HG02678 (cell line): ENCODE measurements at regions not wholly inside any gene's neighbourhood (a gene's known extent, or its start where the extent isn't known, plus 50 kb on each side); places are given as distances from the start of the nearest gene placed in this dataset.

Source experiments
- ATAC-seq: cut with Tn5 transposase; IDR thresholded peaks from one replicate; pipeline ENCODE4 v1.9.1; 2021; ENCODE audit warnings: mild to moderate bottlenecking, moderate library complexity; ENCODE audit not compliant: unreplicated experiment

- no peak for ATAC-seq
These were observed 511.3 kb upstream of the WWC1 start for GRCh38 chr5:167780177-167780576.

- ATAC-seq: no peak
These were observed 508.2 kb upstream of the WWC1 start for GRCh38 chr5:167783145-167783817.

- ATAC-seq: no peak
These were observed 506.3 kb upstream of the WWC1 start for GRCh38 chr5:167785106-167785505.

GRCh38 chr5:167785901-167786300 is 505.5 kb upstream of the WWC1 start:
- no peak for ATAC-seq

- ATAC-seq: no peak
These were observed 504.4 kb upstream of the WWC1 start for GRCh38 chr5:167786871-167787578.

- no peak for ATAC-seq
These were observed 501.4 kb upstream of the WWC1 start for GRCh38 chr5:167790045-167790444.

- no peak for ATAC-seq
These were observed 500.8 kb upstream of the WWC1 start for GRCh38 chr5:167790462-167791260.

GRCh38 chr5:167792514-167792913 is 498.9 kb upstream of the WWC1 start:
- no peak for ATAC-seq

- no peak for ATAC-seq
These were observed 497.7 kb upstream of the WWC1 start for GRCh38 chr5:167793700-167794099.

GRCh38 chr5:167794121-167794520 is 497.3 kb upstream of the WWC1 start:
- no peak for ATAC-seq

GRCh38 chr5:167796672-167797071 is 494.8 kb upstream of the WWC1 start:
- ATAC-seq: no peak

- ATAC-seq: no peak
These were observed 493.5 kb upstream of the WWC1 start for GRCh38 chr5:167797933-167798332.

GRCh38 chr5:167798448-167798847 is 493.0 kb upstream of the WWC1 start:
- no peak for ATAC-seq

GRCh38 chr5:167800427-167800826 is 491.0 kb upstream of the WWC1 start:
- no peak for ATAC-seq

- no peak for ATAC-seq
These were observed 489.4 kb upstream of the WWC1 start for GRCh38 chr5:167801999-167802398.

- no peak for ATAC-seq
These were observed 488.6 kb upstream of the WWC1 start for GRCh38 chr5:167802755-167803431.

- ATAC-seq: no peak
These were observed 486.8 kb upstream of the WWC1 start for GRCh38 chr5:167804512-167805220.

GRCh38 chr5:167810573-167810972 is 480.9 kb upstream of the WWC1 start:
- no peak for ATAC-seq

GRCh38 chr5:167812871-167813270 is 478.6 kb upstream of the WWC1 start:
- no peak for ATAC-seq

- ATAC-seq: no peak
These were observed 478.1 kb upstream of the WWC1 start for GRCh38 chr5:167813389-167813788.

- no peak for ATAC-seq
These were observed 477.4 kb upstream of the WWC1 start for GRCh38 chr5:167814040-167814439.
